HG03139 (cell line): ENCODE measurements at regions not wholly inside any gene's neighbourhood (a gene's known extent, or its start where the extent isn't known, plus 50 kb on each side); places are given as distances from the start of the nearest gene placed in this dataset.
"Not testable (repeated sequence)": the region's sequence is repeated elsewhere in the genome, so short reads cannot be mapped to it uniquely, and the experiment has no call there.

ENCODE experiments used
- ATAC-seq: cut with Tn5 transposase; IDR thresholded peaks from one replicate; pipeline ENCODE4 v1.9.1; 2021; ENCODE audit not compliant: unreplicated experiment

GRCh38 chr7:52782348-52782747 lies 253.1 kb upstream of the POM121L12 start:
- ATAC-seq = no peak

DNA sequence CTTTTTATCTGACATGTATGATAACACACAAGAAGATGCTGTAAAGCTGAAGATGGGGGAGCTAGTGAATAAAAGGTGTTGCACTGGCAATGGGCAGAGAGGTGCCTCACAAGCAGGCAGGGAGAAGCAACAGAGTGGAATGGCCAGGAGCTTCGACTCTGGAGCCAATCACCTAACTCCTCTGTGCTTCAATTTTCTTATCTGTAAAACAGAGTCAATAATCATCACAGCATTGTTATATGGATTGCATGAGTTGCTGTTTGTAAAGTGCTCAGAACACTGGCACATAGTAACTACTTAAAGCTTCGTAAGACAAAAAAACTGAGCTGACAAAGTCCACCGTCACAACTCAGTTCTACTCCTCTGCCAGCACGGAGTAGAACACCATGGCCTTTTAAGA lies 254.2 kb upstream of the POM121L12 start:
- no peak for ATAC-seq

- no peak for ATAC-seq
These were observed 256.4 kb upstream of the POM121L12 start for GRCh38 chr7:52779004-52779403.

DNA sequence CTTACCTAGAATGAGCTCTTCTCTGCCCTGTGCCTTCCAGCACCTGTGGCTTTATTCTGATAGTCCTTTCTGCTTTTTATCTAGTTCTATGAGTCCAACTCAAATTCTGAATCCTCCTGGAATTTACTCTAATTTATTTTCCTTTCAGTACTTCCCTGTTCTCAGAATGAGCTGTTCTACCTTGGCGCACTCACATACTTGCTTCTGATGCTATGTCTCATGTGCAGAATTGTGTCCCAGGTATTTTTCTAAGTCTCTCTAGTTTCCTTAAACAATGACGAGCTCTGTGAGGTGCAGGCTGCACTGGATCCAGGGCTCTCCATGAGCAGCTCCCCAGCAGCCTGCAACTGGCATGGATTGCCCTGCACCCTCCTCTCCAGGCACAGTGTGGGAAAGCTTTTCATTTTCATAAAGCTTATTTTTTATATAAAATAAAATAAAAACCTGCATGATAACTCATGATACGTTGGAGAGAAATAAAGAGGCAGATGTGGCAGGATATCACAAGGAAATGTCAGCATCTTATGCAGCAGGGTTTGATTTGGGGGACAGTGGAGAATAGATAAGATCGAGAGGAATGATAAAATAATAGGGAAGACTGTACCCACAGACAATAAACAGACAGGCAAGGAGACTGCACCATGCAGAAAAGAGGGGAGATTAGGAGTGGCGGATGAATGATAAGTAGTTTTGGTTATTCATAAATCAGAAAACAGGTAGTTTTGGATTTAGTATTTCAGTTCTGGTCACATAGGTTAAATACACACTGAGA lies 258.2 kb upstream of the POM121L12 start:
- no peak for ATAC-seq

- ATAC-seq = no peak
These were observed 259.6 kb upstream of the POM121L12 start for GRCh38 chr7:52775876-52776275.

DNA sequence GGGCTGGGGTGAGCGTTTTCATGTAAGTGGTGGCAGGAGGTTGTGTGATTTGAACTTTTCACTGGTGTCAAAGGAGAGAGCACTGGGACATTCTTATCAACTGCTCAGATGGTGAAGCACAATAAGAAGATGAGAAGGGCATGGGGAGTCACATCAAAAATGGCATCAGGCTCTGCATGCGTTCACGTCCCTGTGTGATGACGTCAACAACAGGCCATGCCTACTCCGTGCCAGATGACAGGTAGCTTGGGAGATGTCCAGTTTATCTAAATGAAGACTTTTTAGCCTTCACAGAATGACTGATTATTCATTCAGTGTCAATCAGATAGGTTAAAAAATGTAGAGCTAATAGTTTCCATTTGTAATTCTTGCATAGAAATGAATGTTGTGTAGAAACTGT lies 264.3 kb upstream of the POM121L12 start:
- no peak for ATAC-seq

DNA sequence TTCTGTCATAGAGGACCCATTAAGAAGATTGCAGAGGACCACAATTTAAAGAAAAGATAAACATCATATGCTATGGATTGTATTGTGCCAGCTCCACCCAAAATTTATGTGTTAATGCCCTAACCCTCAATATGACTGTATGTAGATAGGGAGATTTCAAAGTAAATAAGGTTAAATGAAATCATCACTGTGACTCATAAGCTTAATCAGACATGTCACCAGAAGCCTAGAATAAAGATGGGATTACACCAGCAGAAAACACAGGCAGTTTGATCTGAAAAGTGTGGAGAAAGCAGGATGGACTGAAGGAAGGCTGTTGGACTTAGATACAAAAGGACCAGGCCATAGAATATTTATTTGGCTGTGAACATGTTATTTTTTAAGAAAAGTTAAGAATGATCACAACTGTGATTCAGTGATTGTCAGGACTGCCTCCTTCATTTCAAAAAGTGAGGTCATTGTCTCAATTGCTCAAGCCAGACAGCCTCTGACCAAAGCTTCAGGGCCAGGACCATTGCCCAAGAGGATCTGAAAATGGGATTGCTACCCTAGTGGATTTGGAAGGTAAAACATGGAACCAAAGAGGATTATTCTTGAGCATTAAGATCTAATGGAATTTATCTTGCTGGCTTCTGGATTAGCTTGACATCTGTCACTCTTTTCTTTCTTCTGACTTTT lies 270.8 kb upstream of the POM121L12 start:
- ATAC-seq = no peak

- ATAC-seq = no peak
These were observed 277.1 kb upstream of the POM121L12 start for GRCh38 chr7:52758356-52758755.

DNA sequence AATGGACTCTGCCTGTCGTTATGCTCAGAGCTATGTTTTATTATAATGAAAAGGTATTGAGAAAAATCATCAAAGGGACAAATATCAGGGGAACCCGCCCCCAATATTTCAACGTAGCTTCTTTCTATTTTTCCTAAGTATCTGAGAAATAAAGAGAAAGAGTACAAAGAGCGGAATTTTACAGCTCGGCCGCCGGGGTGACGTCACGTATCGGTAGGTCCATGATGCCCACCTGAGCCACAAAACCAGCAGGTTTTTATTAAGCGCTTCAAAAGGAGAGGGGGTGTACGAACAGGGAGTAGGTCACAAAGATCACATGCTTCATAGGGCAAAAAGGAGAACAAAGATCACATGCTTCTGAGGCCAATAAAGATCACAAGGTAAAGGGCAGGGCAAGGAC lies 281.6 kb upstream of the POM121L12 start:
- no peak for ATAC-seq

DNA sequence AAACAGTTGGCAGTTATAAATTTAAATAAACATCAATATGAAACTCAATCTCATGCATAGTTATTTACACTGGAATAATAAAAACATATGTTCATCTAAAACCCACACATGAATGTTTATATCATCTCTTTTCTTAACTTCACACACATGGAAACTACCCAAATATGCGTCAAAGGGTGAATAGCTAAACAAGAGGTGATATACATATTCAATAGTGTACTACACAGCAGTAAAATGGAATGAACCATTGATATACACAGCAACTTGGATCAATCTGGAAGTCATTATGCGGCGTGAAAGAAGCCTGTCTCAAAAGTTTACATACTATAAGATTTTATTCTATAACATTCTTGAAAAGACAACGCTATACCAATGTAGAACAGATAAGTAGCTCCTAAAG lies 282.5 kb upstream of the POM121L12 start:
- ATAC-seq = no peak

DNA sequence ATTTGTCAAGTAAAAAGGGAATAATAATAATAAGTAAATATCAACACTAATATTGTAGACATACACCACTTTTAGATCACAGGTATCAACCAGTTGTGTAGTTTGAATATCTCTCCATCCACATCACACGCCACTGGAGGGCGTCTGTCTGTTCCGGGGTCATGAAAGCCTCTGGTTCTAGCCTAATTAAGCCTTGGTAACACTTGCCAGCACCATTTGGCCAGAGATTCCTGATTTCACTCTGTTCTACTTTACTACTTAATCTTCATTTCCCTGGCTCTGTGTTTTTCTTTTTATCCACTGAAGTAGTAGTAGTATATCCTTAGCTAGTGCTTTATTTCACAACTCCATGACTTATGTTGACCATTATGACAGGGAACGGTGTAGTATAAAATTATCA lies 285.6 kb upstream of the POM121L12 start:
- ATAC-seq = no peak

- no peak for ATAC-seq
These were observed 287.6 kb upstream of the POM121L12 start for GRCh38 chr7:52747817-52748216.

DNA sequence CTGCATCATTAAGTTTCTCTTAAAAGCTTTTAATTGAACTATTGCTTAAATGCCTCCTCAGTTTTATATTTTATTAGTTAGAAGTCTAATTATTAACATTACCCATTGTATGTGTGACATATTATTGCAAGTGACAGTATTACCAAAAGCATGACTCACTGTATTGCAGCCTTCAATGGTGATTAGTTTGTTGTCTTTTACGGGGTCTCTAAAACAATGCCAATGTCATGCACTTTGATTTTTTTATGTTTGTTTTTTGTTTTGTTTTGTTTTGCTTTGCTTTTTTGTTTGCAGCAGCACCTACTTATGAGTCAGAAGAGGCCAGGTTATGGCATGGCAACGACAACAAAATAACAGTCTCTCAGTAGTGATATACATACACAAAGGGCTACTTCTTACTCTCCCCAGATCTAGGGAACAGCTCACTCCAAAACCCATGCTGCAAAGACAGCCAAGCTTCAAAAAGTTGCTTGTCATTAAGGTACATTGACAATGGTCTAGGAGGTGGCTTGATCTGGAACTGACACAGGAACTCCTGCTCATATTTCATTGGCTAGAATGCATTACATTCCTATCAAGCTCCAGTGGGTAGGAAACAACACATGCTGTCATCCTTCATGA lies 293.7 kb upstream of the POM121L12 start:
- no peak for ATAC-seq

DNA sequence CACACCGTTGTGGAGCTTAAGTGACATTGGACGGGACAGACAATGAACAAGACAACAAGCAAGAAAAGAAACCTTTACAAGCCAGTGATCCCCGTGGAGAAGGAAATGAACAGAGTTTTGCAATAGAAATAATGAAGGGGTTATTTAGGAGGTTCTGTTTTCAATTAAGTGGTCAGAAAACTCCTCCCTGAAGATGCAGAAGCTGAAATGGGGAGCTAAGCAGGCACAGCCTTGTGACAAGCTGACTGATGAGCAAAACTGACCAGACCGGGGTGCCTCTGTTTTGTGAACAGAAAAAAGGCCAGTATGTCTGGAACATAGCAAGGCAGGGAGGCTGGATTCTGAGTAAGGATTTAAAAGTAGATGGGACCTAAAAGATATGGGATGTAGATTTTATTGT lies 299.8 kb upstream of the POM121L12 start:
- no peak for ATAC-seq

GRCh38 chr7:52728683-52729082 lies 306.8 kb upstream of the POM121L12 start:
- ATAC-seq = not testable (repeated sequence)

DNA sequence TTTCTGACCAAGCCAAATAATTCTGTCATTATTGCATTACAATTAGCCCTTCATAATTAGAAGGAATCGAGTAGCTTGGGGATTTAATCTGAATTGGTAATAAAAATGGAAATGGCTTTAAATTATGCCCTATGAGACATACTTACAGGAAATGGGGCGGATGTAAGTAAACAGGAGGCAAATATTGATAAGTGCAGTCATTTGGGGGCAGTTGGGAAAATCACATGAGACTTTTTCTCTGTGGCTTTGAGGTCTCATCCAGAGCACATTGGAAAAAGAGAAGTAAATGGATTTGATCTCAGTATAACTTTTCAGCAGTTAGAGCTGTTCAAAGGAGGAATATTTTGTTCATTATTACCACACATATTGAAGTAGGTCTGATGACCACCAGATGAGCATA lies 307.8 kb upstream of the POM121L12 start:
- no peak for ATAC-seq

DNA sequence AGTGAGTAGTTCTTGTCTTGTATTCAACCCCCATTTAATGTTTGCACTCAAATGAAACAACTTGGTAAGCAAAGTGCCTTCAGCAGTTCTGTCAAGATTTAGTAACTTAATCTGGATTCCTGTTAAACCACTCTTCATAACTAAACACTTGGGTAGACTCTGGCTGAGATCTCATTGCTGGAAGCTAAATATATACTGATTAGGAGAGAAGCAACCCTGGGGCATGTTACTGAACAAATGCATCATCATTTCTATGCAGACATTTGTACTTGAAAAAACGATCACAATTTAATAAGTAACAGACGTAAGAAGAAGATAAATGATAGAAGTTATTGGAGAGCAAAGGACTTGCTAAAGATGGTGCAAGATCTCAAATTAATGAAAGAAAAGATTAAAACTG lies 308.4 kb upstream of the POM121L12 start:
- no peak for ATAC-seq

- no peak for ATAC-seq
These were observed 308.9 kb upstream of the POM121L12 start for GRCh38 chr7:52726493-52726892.

DNA sequence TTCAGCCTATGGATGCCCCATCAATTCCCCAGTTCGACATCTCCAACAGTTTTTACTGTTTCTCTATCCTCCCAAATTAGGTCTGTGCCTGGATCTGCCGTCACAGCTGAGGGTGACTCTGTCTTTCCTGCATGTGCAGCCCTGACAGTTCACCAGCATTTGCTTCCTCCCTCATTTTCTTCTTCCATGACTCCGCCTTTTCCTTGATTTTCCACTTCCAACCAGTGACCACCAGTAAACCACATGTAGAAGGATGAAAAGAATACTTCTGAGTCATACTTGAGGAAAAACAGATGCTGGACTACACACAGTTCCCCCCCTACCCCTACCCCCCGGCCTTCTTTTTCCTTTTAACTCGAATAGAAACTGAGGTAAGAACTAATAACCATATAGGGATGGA lies 311.8 kb upstream of the POM121L12 start:
- no peak for ATAC-seq

DNA sequence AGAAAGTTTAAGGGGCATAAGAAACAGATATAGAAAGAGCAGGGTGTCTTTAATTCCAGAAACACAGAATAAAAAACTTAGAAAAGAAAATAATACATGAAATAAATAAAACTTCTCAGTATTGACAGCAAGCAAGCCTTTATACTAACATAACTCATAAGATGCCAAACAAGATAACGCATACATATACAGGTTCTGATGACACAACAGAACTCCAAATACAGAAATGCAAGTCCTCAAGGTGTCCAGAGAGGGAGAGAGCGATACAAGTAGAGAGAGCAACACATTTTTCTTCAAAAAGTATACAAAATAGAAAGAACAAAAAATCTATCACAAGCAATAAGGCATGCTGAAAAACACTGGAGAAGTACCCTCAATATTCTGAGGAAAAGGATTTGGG lies 314.6 kb upstream of the POM121L12 start:
- no peak for ATAC-seq

DNA sequence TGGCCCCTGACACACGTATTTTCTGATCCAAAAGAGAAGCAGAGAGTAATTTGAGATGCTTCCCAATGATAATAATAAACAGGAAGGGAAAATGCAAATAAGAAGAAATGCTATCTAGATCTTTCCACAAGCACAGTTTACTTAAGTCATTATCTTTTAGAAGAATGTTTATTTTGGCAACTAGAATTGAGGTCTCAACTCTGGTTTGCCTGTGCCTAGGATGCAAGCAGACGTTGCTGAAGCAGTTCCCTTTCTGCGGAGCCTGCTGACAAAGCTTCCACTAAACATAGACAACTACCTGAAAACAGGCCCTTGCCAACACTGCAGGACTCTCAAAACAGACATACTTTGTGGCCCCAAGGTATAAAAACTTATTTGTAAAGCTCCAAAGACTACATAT lies 315.8 kb upstream of the POM121L12 start:
- ATAC-seq = no peak

GRCh38 chr7:52715701-52716100 lies 319.7 kb upstream of the POM121L12 start:
- ATAC-seq = no peak
